Keratinocyte (primary cell): ENCODE measurements at regions not wholly inside any gene's neighbourhood (a gene's known extent, or its start where the extent isn't known, plus 50 kb on each side); places are given as distances from the start of the nearest gene placed in this dataset.
"Not testable (repeated sequence)": the region's sequence is repeated elsewhere in the genome, so short reads cannot be mapped to it uniquely, and the experiment has no call there.

Source experiments
- DNase-seq: peaks from one replicate; pipeline ENCODE4 v3.0.0-alpha.2; 2011; ENCODE audit warnings: low read depth, missing footprints, low spot score
- FAIRE-seq: peaks from 2 replicates; lab custom pipeline; 2011; peaks lifted over from hg19 to GRCh38; lab: Jason Lieb, UNC
- H2AFZ ChIP-seq: 2 replicates; pipeline ENCODE4 v1.6.0; 2012; ENCODE audit warnings: low read length, control low read depth, inconsistent platforms; ENCODE audit not compliant: control insufficient read depth
- H3K27ac ChIP-seq: 2 replicates; pipeline ENCODE4 v1.5.1; 2011; ENCODE audit warnings: low read length; ENCODE audit not compliant: control insufficient read depth, insufficient read depth
- H3K27me3 ChIP-seq: 3 replicates; pipeline ENCODE4 v1.6.0; 2011; ENCODE audit warnings: low read length; ENCODE audit not compliant: control insufficient read depth, insufficient read depth; ENCODE audit errors: extremely low read depth
- H3K36me3 ChIP-seq, 2 experiments: 2 replicates in 1 of 2; 3 replicates in 1 of 2; pipeline ENCODE4 v1.5.1; 2011; ENCODE audit warnings: low read length in 2 of 2, mild to moderate bottlenecking in 1 of 2; ENCODE audit not compliant: control insufficient read depth in 2 of 2, insufficient read depth in 2 of 2; ENCODE audit errors: extremely low read depth in 1 of 2
- H3K4me1 ChIP-seq: 3 replicates; pipeline ENCODE4 v1.5.1; 2011; ENCODE audit warnings: low read length; ENCODE audit not compliant: control insufficient read depth, insufficient read depth; ENCODE audit errors: extremely low read depth
- H3K4me2 ChIP-seq: 3 replicates; pipeline ENCODE4 v1.6.0; 2011; ENCODE audit warnings: low read depth, low read length; ENCODE audit not compliant: control insufficient read depth, insufficient read depth; ENCODE audit errors: extremely low read depth
- H3K4me3 ChIP-seq, 3 experiments: fragments of 200-600 bp in 1 of 3; sonication (generic) in 1 of 3; 2 replicates in 2 of 3; 3 replicates in 1 of 3; pipeline ENCODE4 v1.5.1; 2011 to 2016; ENCODE audit warnings: low read length in 3 of 3, mild to moderate bottlenecking in 3 of 3, control low read depth in 2 of 3, inconsistent platforms in 1 of 3, low read depth in 1 of 3, mixed read lengths in 1 of 3, mixed run types in 1 of 3, moderate library complexity in 1 of 3; ENCODE audit not compliant: control insufficient read depth in 2 of 3, insufficient read depth in 2 of 3; ENCODE audit errors: extremely low read depth in 1 of 3
- H3K79me2 ChIP-seq: 2 replicates; pipeline ENCODE4 v1.6.0; 2012; ENCODE audit warnings: low read length; ENCODE audit not compliant: control insufficient read depth, insufficient read depth
- H3K9ac ChIP-seq: 3 replicates; pipeline ENCODE4 v1.6.0; 2011; ENCODE audit warnings: low read length; ENCODE audit not compliant: control insufficient read depth, insufficient read depth; ENCODE audit errors: extremely low read depth
- H3K9me1 ChIP-seq: 3 replicates; pipeline ENCODE4 v1.6.0; 2011; ENCODE audit warnings: low read length; ENCODE audit not compliant: control insufficient read depth, insufficient read depth; ENCODE audit errors: extremely low read depth
- H3K9me3 ChIP-seq: 2 replicates; pipeline ENCODE4 v1.5.1; 2012; ENCODE audit warnings: low read depth, low read length; ENCODE audit not compliant: control insufficient read depth
- H4K20me1 ChIP-seq: 3 replicates; pipeline ENCODE4 v1.6.0; 2011; ENCODE audit warnings: low read length; ENCODE audit not compliant: control insufficient read depth, insufficient read depth; ENCODE audit errors: extremely low read depth
- CTCF ChIP-seq, 3 experiments: IDR thresholded peaks in 1 of 3; conservative IDR thresholded peaks in 1 of 3; optimal IDR thresholded peaks in 1 of 3; 2 replicates in 2 of 3; 3 replicates in 1 of 3; pipeline versions ENCODE3 to v1.5.1; 2011; ENCODE audit warnings: low read length in 3 of 3, mild to moderate bottlenecking in 3 of 3, moderate library complexity in 2 of 3, control low read depth in 1 of 3, inconsistent platforms in 1 of 3; ENCODE audit not compliant: insufficient read depth in 2 of 3; ENCODE audit errors: extremely low read depth in 1 of 3
- EZH2 ChIP-seq: IDR thresholded peaks from one replicate; pipeline ENCODE4 v1.6.1; 2012; ENCODE audit warnings: inconsistent platforms, mild to moderate bottlenecking, low read length, moderate library complexity
- dilution Hi-C: fragments of 300-500 bp; cut with MboI; formaldehyde crosslinking; loops from one replicate; pipeline ENCODE4 v1.7.0; 2020; ENCODE audit warnings: low sequenced_read_pairs; ENCODE audit not compliant: extremely low pct_ligation_motif_present

- H3K36me3 ChIP-seq = no peaks in the 10 kb centered on the region
- no peaks in the 10 kb centered on the region for H3K79me2 ChIP-seq
- no peak overlapping the region for H3K4me3 ChIP-seq
- H2AFZ ChIP-seq = no peak overlapping the region
- DNase-seq (no peak), FAIRE-seq (no peak)
- peaks cover 19% of the 10 kb centered on the region for H3K4me1 ChIP-seq
- no peaks in the 10 kb centered on the region for H3K27me3 ChIP-seq
- no peaks in the 10 kb centered on the region for H3K9me1 ChIP-seq
- dilution Hi-C loops = no loop called here
- H3K9me3 ChIP-seq = no peaks in the 10 kb centered on the region
- H3K9ac ChIP-seq = no peak overlapping the region
- no peak overlapping the region for H3K27ac ChIP-seq
- no peak overlapping the region for H3K4me2 ChIP-seq
- no peaks in the 10 kb centered on the region for H4K20me1 ChIP-seq
- no peak for TF ChIP-seq EZH2
- TF ChIP-seq CTCF (optimal IDR thresholded peaks at IDR 0.05 in 1 of 3, IDR thresholded peaks at IDR 0.05 in 1 of 3, conservative IDR thresholded peaks at IDR 0.05 in 1 of 3; ENCODE audit: extremely low read depth in 1 of 3, insufficient read depth in 2 of 3, low read length in 3 of 3) = no peak
These were observed 867.3 kb downstream of the PLA2G4A start for GRCh38 chr1:187696073-187696472.

GRCh38 chr1:187703138-187704130 is 874.7 kb downstream of the PLA2G4A start:
- H3K4me2 ChIP-seq, H3K36me3 ChIP-seq, H3K79me2 ChIP-seq, H3K9me3 ChIP-seq, H3K9me1 ChIP-seq, H3K4me1 ChIP-seq, H3K9ac ChIP-seq, DNase-seq, H3K27ac ChIP-seq, H4K20me1 ChIP-seq, H3K27me3 ChIP-seq, dilution Hi-C loops, H2AFZ ChIP-seq, FAIRE-seq, H3K4me3 ChIP-seq: not testable (repeated sequence)
